WTC11 (cell line): ENCODE measurements at regions not wholly inside any gene's neighbourhood (a gene's known extent, or its start where the extent isn't known, plus 50 kb on each side); places are given as distances from the start of the nearest gene placed in this dataset.

Source experiments
- ATAC-seq: fragments of 200-7000 bp; cut with Tn5 transposase; 2 replicates; pipeline ENCODE4 v1.10.0; 2021; ENCODE audit warnings: mild to moderate bottlenecking, moderate library complexity
- CTCF ChIA-PET: fragments of 300-600 bp; sonication (Branson Sonifier 250); formaldehyde crosslinking; loops from one replicate; lab custom pipeline; 2021; ENCODE audit warnings: antibody characterized with exemption; lab: Charles Lee
- POLR2A ChIA-PET: fragments of 350-600 bp; sonication (Branson Sonifier 250); formaldehyde crosslinking; loops from one replicate; lab custom pipeline; 2021; ENCODE audit warnings: antibody characterized with exemption; lab: Charles Lee
- DNase-seq: peaks from one replicate; pipeline ENCODE4 v3.0.0; 2021; ENCODE audit warnings: low spot score
- H3K27ac Mint-ChIP-seq: 2 replicates; pipeline ENCODE4 v1.8.0; 2021; ENCODE audit warnings: mixed read lengths
- H3K27me3 Mint-ChIP-seq: 2 replicates; pipeline ENCODE4 v1.8.0; 2021; ENCODE audit warnings: low read depth, mild to moderate bottlenecking, moderate library complexity, mixed read lengths
- H3K36me3 Mint-ChIP-seq: 2 replicates; pipeline ENCODE4 v1.8.0; 2021; ENCODE audit warnings: mixed read lengths
- H3K4me1 Mint-ChIP-seq: 2 replicates; pipeline ENCODE4 v1.8.0; 2022; ENCODE audit warnings: mixed read lengths
- H3K4me3 Mint-ChIP-seq: 2 replicates; pipeline ENCODE4 v1.8.0; 2021; ENCODE audit warnings: mild to moderate bottlenecking, moderate library complexity, mixed read lengths
- H3K9me3 Mint-ChIP-seq: 2 replicates; pipeline ENCODE4 v1.8.0; 2021; ENCODE audit warnings: mixed read lengths
- AFF4 ChIP-seq: sonication (generic); formaldehyde crosslinking; IDR thresholded peaks from 2 replicates; pipeline ENCODE4 v1.8.1; 2023; ENCODE audit warnings: mild to moderate bottlenecking, missing genetic modification reagents, borderline replicate concordance
- ATF1 ChIP-seq: sonication (generic); formaldehyde crosslinking; IDR thresholded peaks from 2 replicates; pipeline ENCODE4 v1.8.1; 2023; ENCODE audit warnings: mild to moderate bottlenecking, moderate library complexity, missing genetic modification reagents
- ATF2 ChIP-seq: sonication (generic); formaldehyde crosslinking; IDR thresholded peaks from 2 replicates; pipeline ENCODE4 v1.8.1; 2022; ENCODE audit warnings: low read depth, missing genetic modification reagents, borderline replicate concordance
- ATF3 ChIP-seq: sonication (generic); formaldehyde crosslinking; conservative IDR thresholded peaks from 2 replicates; pipeline ENCODE4 v1.8.1; 2022; ENCODE audit warnings: mild to moderate bottlenecking, missing genetic modification reagents
- E2F1 ChIP-seq: sonication (generic); formaldehyde crosslinking; IDR thresholded peaks from 2 replicates; pipeline ENCODE4 v1.8.0; 2022; ENCODE audit warnings: mild to moderate bottlenecking, missing genetic modification reagents
- ELF4 ChIP-seq: sonication (generic); formaldehyde crosslinking; IDR thresholded peaks from 2 replicates; pipeline ENCODE4 v1.8.1; 2022; ENCODE audit warnings: low read depth, mild to moderate bottlenecking, moderate library complexity, missing genetic modification reagents
- ETV6 ChIP-seq: sonication (generic); formaldehyde crosslinking; IDR thresholded peaks from 2 replicates; pipeline ENCODE4 v1.8.1; 2022; ENCODE audit warnings: mild to moderate bottlenecking, missing genetic modification reagents
- FOXJ3 ChIP-seq: sonication (generic); formaldehyde crosslinking; IDR thresholded peaks from 2 replicates; pipeline ENCODE4 v1.9.0; 2021; ENCODE audit warnings: missing genetic modification reagents, mild to moderate bottlenecking, borderline replicate concordance
- FOXP4 ChIP-seq: sonication (generic); formaldehyde crosslinking; IDR thresholded peaks from 2 replicates; pipeline ENCODE4 v1.8.0; 2022; ENCODE audit warnings: mild to moderate bottlenecking, missing genetic modification reagents
- GRHL2 ChIP-seq: fragments of 250-450 bp; sonication (Bioruptor Pico); IDR thresholded peaks from 2 replicates; pipeline ENCODE4 v1.8.0; 2022; ENCODE audit warnings: mild to moderate bottlenecking, moderate library complexity; ENCODE audit not compliant: insufficient replicate concordance, severe bottlenecking
- MAX ChIP-seq: sonication (generic); formaldehyde crosslinking; IDR thresholded peaks from 2 replicates; pipeline ENCODE4 v1.8.0; 2022; ENCODE audit warnings: mild to moderate bottlenecking, missing genetic modification reagents
- OVOL2 ChIP-seq: fragments of 250-450 bp; sonication (Bioruptor Pico); IDR thresholded peaks from 2 replicates; pipeline ENCODE4 v1.9.0; 2021; ENCODE audit warnings: mild to moderate bottlenecking, borderline replicate concordance
- PRDM15 ChIP-seq: sonication (generic); formaldehyde crosslinking; IDR thresholded peaks from 2 replicates; pipeline ENCODE4 v1.8.0; 2022; ENCODE audit warnings: missing genetic modification reagents
- PRRX2 ChIP-seq: fragments of 250-450 bp; sonication (Bioruptor Pico); IDR thresholded peaks from 2 replicates; pipeline ENCODE4 v1.8.0; 2021; ENCODE audit warnings: mild to moderate bottlenecking
- ZNF416 ChIP-seq: fragments of 250-450 bp; sonication (Bioruptor Pico); IDR thresholded peaks from 2 replicates; pipeline ENCODE4 v1.9.0; 2021; ENCODE audit warnings: mild to moderate bottlenecking, inconsistent platforms

GRCh38 chr5:112024221-112024620 lies 267.2 kb upstream of the NREP start:
- TF ChIP-seq E2F1 (CRISPR knock-in tag) (no peak), ATF3 (CRISPR knock-in tag) (no peak)
- TF ChIP-seq, all 79 proteins: peak for 0

GRCh38 chr5:112023766-112024165 lies 266.8 kb upstream of the NREP start:
- DNase-seq (no peak), ATAC-seq (no peak)
- Mint-ChIP-seq H3K4me1 (no peaks in the 10 kb centered on the region), H3K36me3 (no peaks in the 10 kb centered on the region), H3K27me3 (no peaks in the 10 kb centered on the region), H3K4me3 (no peak overlapping the region), H3K27ac (no peak overlapping the region), H3K9me3 (no peaks in the 10 kb centered on the region)
- ChIA-PET POLR2A (no interaction called here), CTCF (no interaction called here)
- TF ChIP-seq AFF4 (CRISPR knock-in tag) (no peak), MAX (CRISPR knock-in tag) (no peak), ATF1 (CRISPR knock-in tag) (no peak), ATF2 (no peak)

More at GRCh38 chr5:112024221-112024620, 267.2 kb upstream of the NREP start:
- Mint-ChIP-seq H3K36me3 (no peaks in the 10 kb centered on the region), H3K4me1 (no peaks in the 10 kb centered on the region), H3K4me3 (no peak overlapping the region), H3K27ac (no peak overlapping the region), H3K27me3 (no peaks in the 10 kb centered on the region), H3K9me3 (no peaks in the 10 kb centered on the region)
- ATAC-seq (no peak), DNase-seq (no peak)
- ChIA-PET POLR2A (no interaction called here), CTCF (no interaction called here)

GRCh38 chr5:112018846-112019245 lies 261.9 kb upstream of the NREP start:
- Mint-ChIP-seq H3K4me3 (no peak overlapping the region), H3K27me3 (no peaks in the 10 kb centered on the region), H3K36me3 (no peaks in the 10 kb centered on the region), H3K4me1 (no peaks in the 10 kb centered on the region), H3K9me3 (no peaks in the 10 kb centered on the region), H3K27ac (no peak overlapping the region)
- no peak for ATAC-seq
- POLR2A ChIA-PET = no interaction called here
- no peak for TF ChIP-seq GRHL2 (CRISPR knock-in tag)
- TF ChIP-seq ZNF416 = no peak
- no peak for TF ChIP-seq ETV6 (CRISPR knock-in tag)
- no peak for TF ChIP-seq FOXJ3 (CRISPR knock-in tag)
- TF ChIP-seq OVOL2 (CRISPR knock-in tag) = no peak
- no peak for DNase-seq
- CTCF ChIA-PET = no interaction called here

GRCh38 chr5:112016980-112017379 lies 260.0 kb upstream of the NREP start:
- H3K27ac Mint-ChIP-seq = no peak overlapping the region
- ATAC-seq (no peak), DNase-seq (no peak)
- ChIA-PET POLR2A (no interaction called here), CTCF (no interaction called here)
- H3K4me1 Mint-ChIP-seq = no peaks in the 10 kb centered on the region
- no peaks in the 10 kb centered on the region for H3K36me3 Mint-ChIP-seq
- H3K9me3 Mint-ChIP-seq = no peaks in the 10 kb centered on the region
- H3K4me3 Mint-ChIP-seq = no peak overlapping the region
- no peaks in the 10 kb centered on the region for H3K27me3 Mint-ChIP-seq
- TF ChIP-seq PRDM15 (CRISPR knock-in tag) (no peak), ATF2 (no peak), ELF4 (CRISPR knock-in tag) (no peak), PRRX2 (CRISPR knock-in tag) (no peak), FOXP4 (CRISPR knock-in tag) (no peak)
